ENCODE measurements at regions not wholly inside any gene's neighbourhood (a gene's known extent, or its start where the extent isn't known, plus 50 kb on each side); places are given as distances from the start of the nearest gene placed in this dataset. TPM values are rescaled to one million over a fixed set of nuclear protein-coding genes. Genes with fewer than 3 reads are reported as not detected.

DNA sequence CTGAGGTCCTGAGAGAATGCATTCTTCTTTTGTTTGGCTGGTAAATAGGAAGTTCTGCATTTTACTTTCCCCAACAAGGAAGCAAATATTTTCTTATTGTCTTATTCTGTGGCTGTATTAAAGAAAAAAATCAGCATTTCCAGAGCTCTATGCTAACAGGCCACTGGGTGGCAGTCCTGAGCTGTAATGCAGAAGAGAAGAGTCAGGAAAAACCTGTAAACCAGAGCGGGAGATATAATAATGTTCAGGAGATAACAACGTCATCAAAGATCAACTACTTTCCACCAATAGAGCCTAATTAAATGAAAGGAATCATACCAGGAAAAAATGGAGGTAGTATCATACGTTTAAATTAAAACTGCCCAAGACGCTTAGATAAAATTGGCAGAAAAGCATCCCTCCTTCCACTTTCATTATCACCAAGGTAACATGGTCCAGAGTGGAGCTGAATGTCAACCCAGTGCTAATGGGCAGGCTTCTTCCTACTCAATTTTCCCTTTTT is 55.6 kb upstream of the CARMIL1 start:
- Histone ChIP-seq H3K27me3 (no peaks in the 10 kb centered on the region), H3K27ac (peak overlapping the region; percentile 16 to 58), H3K9me3 (no peaks in the 10 kb centered on the region), H3K4me1 (peaks cover 0 to 6% of the 10 kb centered on the region in 2 donors), H3K36me3 (no peaks in the 10 kb centered on the region), H3K4me3 (peak overlapping the region; percentile 15 to 31)
- DNase-seq = peak; percentile 72 to 75
- intact Hi-C loops (cut with DNase I; ENCODE audit: low total_unique reads) = no loop called here
- TF ChIP-seq POLR2A (IDR thresholded peaks at IDR 0.05) = no peak
- TF ChIP-seq, protein P1, sequence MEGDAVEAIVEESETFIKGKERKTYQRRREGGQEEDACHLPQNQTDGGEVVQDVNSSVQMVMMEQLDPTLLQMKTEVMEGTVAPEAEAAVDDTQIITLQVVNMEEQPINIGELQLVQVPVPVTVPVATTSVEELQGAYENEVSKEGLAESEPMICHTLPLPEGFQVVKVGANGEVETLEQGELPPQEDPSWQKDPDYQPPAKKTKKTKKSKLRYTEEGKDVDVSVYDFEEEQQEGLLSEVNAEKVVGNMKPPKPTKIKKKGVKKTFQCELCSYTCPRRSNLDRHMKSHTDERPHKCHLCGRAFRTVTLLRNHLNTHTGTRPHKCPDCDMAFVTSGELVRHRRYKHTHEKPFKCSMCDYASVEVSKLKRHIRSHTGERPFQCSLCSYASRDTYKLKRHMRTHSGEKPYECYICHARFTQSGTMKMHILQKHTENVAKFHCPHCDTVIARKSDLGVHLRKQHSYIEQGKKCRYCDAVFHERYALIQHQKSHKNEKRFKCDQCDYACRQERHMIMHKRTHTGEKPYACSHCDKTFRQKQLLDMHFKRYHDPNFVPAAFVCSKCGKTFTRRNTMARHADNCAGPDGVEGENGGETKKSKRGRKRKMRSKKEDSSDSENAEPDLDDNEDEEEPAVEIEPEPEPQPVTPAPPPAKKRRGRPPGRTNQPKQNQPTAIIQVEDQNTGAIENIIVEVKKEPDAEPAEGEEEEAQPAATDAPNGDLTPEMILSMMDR (IDR thresholded peaks at IDR 0.05) = peak; percentile 84 to 91 (median 90)

DNA sequence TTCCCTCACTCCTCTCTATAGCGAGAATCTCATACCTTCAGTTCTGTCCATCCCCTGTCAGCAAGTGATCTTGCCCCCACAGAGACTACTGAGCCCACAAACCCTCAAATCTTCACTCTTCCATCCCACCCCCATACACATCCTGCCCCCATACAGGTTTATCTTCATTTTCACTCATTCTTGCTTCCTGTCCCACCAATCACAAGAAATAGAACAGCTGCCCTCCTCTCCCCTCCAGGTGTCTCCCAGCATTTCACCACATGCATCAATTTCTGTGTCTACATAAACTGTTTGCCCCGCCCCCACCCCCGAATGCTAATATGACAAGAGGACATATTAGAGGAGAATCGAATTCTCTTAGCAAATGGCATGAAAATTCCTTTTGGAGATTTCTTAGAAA is 54.9 kb upstream of the CARMIL1 start:
- H3K4me1 ChIP-seq = peaks cover 0 to 6% of the 10 kb centered on the region in 2 donors
- no peak overlapping the region for H3K4me3 ChIP-seq
- no peak for DNase-seq
- no peaks in the 10 kb centered on the region for H3K27me3 ChIP-seq
- H3K36me3 ChIP-seq = no peaks in the 10 kb centered on the region
- no peaks in the 10 kb centered on the region for H3K9me3 ChIP-seq
- intact Hi-C loops (cut with DNase I; ENCODE audit: low total_unique reads) = no loop called here
- TF ChIP-seq, protein P1 (IDR thresholded peaks at IDR 0.05) = no peak
- TF ChIP-seq POLR2A (IDR thresholded peaks at IDR 0.05) = no peak
- no peak overlapping the region for H3K27ac ChIP-seq

GRCh38 chr6:25227854-25228253 is 51.3 kb upstream of the CARMIL1 start:
- intact Hi-C loops (cut with DNase I; ENCODE audit: low total_unique reads) = no loop called here
- DNase-seq = no peak
- no peaks in the 10 kb centered on the region for H3K27me3 ChIP-seq
- no peaks in the 10 kb centered on the region for H3K36me3 ChIP-seq
- H3K4me3 ChIP-seq = no peak overlapping the region
- no peak overlapping the region for H3K27ac ChIP-seq
- peaks cover 0 to 5% of the 10 kb centered on the region in 2 donors for H3K4me1 ChIP-seq
- TF ChIP-seq, protein P1 (IDR thresholded peaks at IDR 0.05) = no peak
- no peak for TF ChIP-seq POLR2A (IDR thresholded peaks at IDR 0.05)
- no peaks in the 10 kb centered on the region for H3K9me3 ChIP-seq

Small RNA genes lying in the stretch of these regions (small RNA-seq; reads per million reads assigned to genes)
- gene RN7SL334P = not detected

Measured in uterus (tissue), 3 donors.